Subcutaneous abdominal adipose tissue (tissue), 5 donors: ENCODE measurements at regions not wholly inside any gene's neighbourhood (a gene's known extent, or its start where the extent isn't known, plus 50 kb on each side); places are given as distances from the start of the nearest gene placed in this dataset.

Experiments used
- H3K27ac ChIP-seq: one replicate; pipeline ENCODE4 v1.7.0; 2013; ENCODE audit warnings: low read depth, mild to moderate bottlenecking, inconsistent platforms, low read length, moderate library complexity
- H3K27me3 ChIP-seq, 5 donors: one replicate each; pipeline ENCODE4 v1.7.0; 2013; ENCODE audit warnings: low read length in 5 of 5, inconsistent platforms in 1 of 5; ENCODE audit not compliant: control insufficient read depth in 5 of 5, insufficient read depth in 4 of 5
- H3K36me3 ChIP-seq, 5 donors: one replicate each; pipeline ENCODE4 v1.7.0; 2013; ENCODE audit warnings: low read length in 5 of 5; ENCODE audit not compliant: control insufficient read depth in 5 of 5, insufficient read depth in 5 of 5
- H3K4me1 ChIP-seq, 5 donors: one replicate each; pipeline ENCODE4 v1.7.0; 2013; ENCODE audit warnings: low read length in 5 of 5, mild to moderate bottlenecking in 3 of 5, moderate library complexity in 1 of 5; ENCODE audit not compliant: control insufficient read depth in 5 of 5, insufficient read depth in 5 of 5
- H3K4me3 ChIP-seq, 5 donors: one replicate each; pipeline ENCODE4 v1.7.0; 2013; ENCODE audit warnings: low read length in 5 of 5, low read depth in 1 of 5
- H3K9ac ChIP-seq, 5 donors: one replicate each; pipeline ENCODE4 v1.7.0; 2013; ENCODE audit warnings: low read length in 5 of 5, mild to moderate bottlenecking in 4 of 5, moderate library complexity in 3 of 5
- H3K9me3 ChIP-seq, 5 donors: one replicate each; pipeline ENCODE4 v1.7.0; 2013; ENCODE audit warnings: low read length in 5 of 5; ENCODE audit not compliant: control insufficient read depth in 5 of 5
- donor health status: healthy.
- donor health status: healthy.
- donor health status: healthy.
- donor health status: healthy.
- donor health status: healthy.

- H3K9me3 ChIP-seq: peaks cover 0 to 9% (median 6%) of the 10 kb centered on the region in 5 donors
- no peaks in the 10 kb centered on the region for H3K36me3 ChIP-seq
- no peak overlapping the region for H3K9ac ChIP-seq
- no peak overlapping the region for H3K4me3 ChIP-seq
- no peaks in the 10 kb centered on the region for H3K27me3 ChIP-seq
- H3K4me1 ChIP-seq: peaks cover 3 to 25% (median 24%) of the 10 kb centered on the region in 5 donors
- H3K27ac ChIP-seq: no peak overlapping the region
Measured at GRCh38 chr6:14273191-14273590, 155.6 kb downstream of the CD83 start.

GRCh38 chr6:14274016-14274415 is 156.4 kb downstream of the CD83 start:
- Histone ChIP-seq H3K9ac (no peak overlapping the region), H3K27ac (no peak overlapping the region), H3K27me3 (no peaks in the 10 kb centered on the region), H3K4me1 (peaks cover 3 to 25% (median 24%) of the 10 kb centered on the region in 5 donors), H3K36me3 (no peaks in the 10 kb centered on the region), H3K4me3 (no peak overlapping the region), H3K9me3 (peaks cover 0 to 9% (median 4%) of the 10 kb centered on the region in 5 donors)

GRCh38 chr6:14274546-14275492 is 157.2 kb downstream of the CD83 start:
- H3K27ac ChIP-seq: no peak overlapping the region

GRCh38 chr6:14275493-14275851 is 157.9 kb downstream of the CD83 start:
- Histone ChIP-seq H3K4me3 (no peak overlapping the region), H3K36me3 (no peaks in the 10 kb centered on the region), H3K4me1 (peaks cover 3 to 25% (median 24%) of the 10 kb centered on the region in 5 donors), H3K27me3 (no peaks in the 10 kb centered on the region), H3K9ac (no peak overlapping the region), H3K9me3 (peaks cover 4 to 12% (median 9%) of the 10 kb centered on the region in 5 donors), H3K27ac (no peak overlapping the region)

More at GRCh38 chr6:14274546-14275492, 157.2 kb downstream of the CD83 start:
- Histone ChIP-seq H3K36me3 (no peaks in the 10 kb centered on the region), H3K4me1 (peaks cover 3 to 25% (median 24%) of the 10 kb centered on the region in 5 donors), H3K27me3 (no peaks in the 10 kb centered on the region), H3K9me3 (peaks cover 2 to 9% (median 5%) of the 10 kb centered on the region in 5 donors), H3K9ac (no peak overlapping the region), H3K4me3 (no peak overlapping the region)

- no peak overlapping the region for H3K27ac ChIP-seq
- H3K4me3 ChIP-seq: no peak overlapping the region
Measured at GRCh38 chr6:14276071-14276470, 158.5 kb downstream of the CD83 start.

GRCh38 chr6:14276667-14277404 is 159.3 kb downstream of the CD83 start:
- Histone ChIP-seq H3K9ac (peak overlapping the region in 1 of 5 donors; percentile 23), H3K9me3 (peaks cover 4 to 14% (median 9%) of the 10 kb centered on the region in 5 donors), H3K27ac (no peak overlapping the region), H3K4me3 (no peak overlapping the region), H3K36me3 (no peaks in the 10 kb centered on the region), H3K27me3 (no peaks in the 10 kb centered on the region), H3K4me1 (peaks cover 3 to 25% (median 24%) of the 10 kb centered on the region in 5 donors)

More at GRCh38 chr6:14276071-14276470, 158.5 kb downstream of the CD83 start:
- Histone ChIP-seq H3K9me3 (peaks cover 4 to 14% (median 9%) of the 10 kb centered on the region in 5 donors), H3K9ac (no peak overlapping the region), H3K4me1 (peaks cover 3 to 25% (median 24%) of the 10 kb centered on the region in 5 donors), H3K36me3 (no peaks in the 10 kb centered on the region), H3K27me3 (no peaks in the 10 kb centered on the region)

GRCh38 chr6:14277405-14277930 is 159.9 kb downstream of the CD83 start:
- Histone ChIP-seq H3K4me1 (peaks cover 3 to 25% (median 24%) of the 10 kb centered on the region in 5 donors), H3K9me3 (peaks cover 3 to 14% (median 5%) of the 10 kb centered on the region in 5 donors), H3K36me3 (no peaks in the 10 kb centered on the region), H3K27me3 (no peaks in the 10 kb centered on the region), H3K9ac (peak overlapping the region in 1 of 5 donors; percentile 23), H3K4me3 (no peak overlapping the region), H3K27ac (no peak overlapping the region)

GRCh38 chr6:14278006-14278405 is 160.4 kb downstream of the CD83 start:
- Histone ChIP-seq H3K4me3 (no peak overlapping the region), H3K36me3 (no peaks in the 10 kb centered on the region), H3K27me3 (no peaks in the 10 kb centered on the region), H3K27ac (no peak overlapping the region), H3K9ac (no peak overlapping the region), H3K9me3 (peaks cover 0 to 11% (median under 1%) of the 10 kb centered on the region in 5 donors), H3K4me1 (peaks cover 3 to 25% (median 22%) of the 10 kb centered on the region in 5 donors)

- no peak overlapping the region for H3K4me3 ChIP-seq
- H3K27ac ChIP-seq: no peak overlapping the region
- no peaks in the 10 kb centered on the region for H3K27me3 ChIP-seq
- peaks cover 0 to 10% (median 0%) of the 10 kb centered on the region in 5 donors for H3K9me3 ChIP-seq
- H3K36me3 ChIP-seq: no peaks in the 10 kb centered on the region
- H3K9ac ChIP-seq: no peak overlapping the region
- H3K4me1 ChIP-seq: peaks cover 3 to 25% (median 22%) of the 10 kb centered on the region in 5 donors
Measured at GRCh38 chr6:14278446-14278845, 160.9 kb downstream of the CD83 start.
